Esophagus muscularis mucosa (tissue), 3 donors: ENCODE measurements at regions not wholly inside any gene's neighbourhood (a gene's known extent, or its start where the extent isn't known, plus 50 kb on each side); places are given as distances from the start of the nearest gene placed in this dataset.

Source experiments
- EP300 ChIP-seq: sonication (generic); formaldehyde crosslinking; IDR thresholded peaks from one replicate; pipeline ENCODE4 v1.6.1; 2017; ENCODE audit warnings: antibody characterized with exemption
- TF ChIP-seq, protein P1 (sequence below), 3 experiments: fragments of 200-600 bp in 2 of 3; fragments of 450-650 bp in 1 of 3; sonication (generic) in 2 of 3; IDR thresholded peaks; one replicate each; pipeline ENCODE4 v1.5.1; 2017 to 2019; ENCODE audit warnings: antibody characterized with exemption in 3 of 3, mild to moderate bottlenecking in 2 of 3, moderate library complexity in 1 of 3

DNA sequence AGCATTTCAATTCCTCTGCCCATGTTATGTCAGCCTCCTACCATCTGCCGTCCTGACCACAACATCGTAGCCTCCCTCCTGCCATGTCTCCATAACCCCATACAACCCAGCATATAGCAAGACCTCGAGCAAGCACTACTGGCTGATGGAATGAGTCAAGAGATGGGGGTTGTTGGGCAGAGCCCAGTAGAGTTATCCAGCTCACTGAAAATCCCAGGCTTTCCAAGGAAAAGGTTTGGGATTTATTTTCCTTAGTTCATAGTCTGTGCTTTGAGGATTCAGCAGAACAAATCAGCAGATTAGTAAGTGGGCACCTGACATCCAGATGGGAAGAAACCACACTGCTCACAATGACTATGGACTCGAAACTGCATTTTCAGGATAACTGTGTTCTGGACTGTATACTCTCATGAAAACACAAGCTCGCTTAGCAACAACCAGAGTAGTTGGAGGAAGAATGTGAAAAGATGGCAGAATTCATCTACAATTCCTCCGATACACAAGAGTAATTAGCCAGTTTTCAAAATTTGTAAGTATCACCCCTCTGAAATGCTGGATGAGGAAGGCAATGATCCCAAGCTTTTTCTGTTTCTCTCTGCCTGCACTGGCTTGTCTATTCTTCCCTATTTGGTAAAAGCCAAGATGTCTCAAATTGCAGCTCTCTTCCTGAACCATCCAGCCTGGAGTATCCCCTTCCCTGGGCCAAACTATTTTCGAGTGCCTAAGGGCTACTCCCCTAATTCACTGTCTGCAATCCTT is 186.2 kb upstream of the TBL1X start:
- TF ChIP-seq EP300: no peak
- TF ChIP-seq, protein P1, sequence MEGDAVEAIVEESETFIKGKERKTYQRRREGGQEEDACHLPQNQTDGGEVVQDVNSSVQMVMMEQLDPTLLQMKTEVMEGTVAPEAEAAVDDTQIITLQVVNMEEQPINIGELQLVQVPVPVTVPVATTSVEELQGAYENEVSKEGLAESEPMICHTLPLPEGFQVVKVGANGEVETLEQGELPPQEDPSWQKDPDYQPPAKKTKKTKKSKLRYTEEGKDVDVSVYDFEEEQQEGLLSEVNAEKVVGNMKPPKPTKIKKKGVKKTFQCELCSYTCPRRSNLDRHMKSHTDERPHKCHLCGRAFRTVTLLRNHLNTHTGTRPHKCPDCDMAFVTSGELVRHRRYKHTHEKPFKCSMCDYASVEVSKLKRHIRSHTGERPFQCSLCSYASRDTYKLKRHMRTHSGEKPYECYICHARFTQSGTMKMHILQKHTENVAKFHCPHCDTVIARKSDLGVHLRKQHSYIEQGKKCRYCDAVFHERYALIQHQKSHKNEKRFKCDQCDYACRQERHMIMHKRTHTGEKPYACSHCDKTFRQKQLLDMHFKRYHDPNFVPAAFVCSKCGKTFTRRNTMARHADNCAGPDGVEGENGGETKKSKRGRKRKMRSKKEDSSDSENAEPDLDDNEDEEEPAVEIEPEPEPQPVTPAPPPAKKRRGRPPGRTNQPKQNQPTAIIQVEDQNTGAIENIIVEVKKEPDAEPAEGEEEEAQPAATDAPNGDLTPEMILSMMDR (IDR thresholded peaks at IDR 0.05): no peak
